Activated CD8-positive, alpha-beta T cell treated with anti-CD3 and anti-CD28 coated beads for 36 hours (primary cell): ENCODE measurements at regions not wholly inside any gene's neighbourhood (a gene's known extent, or its start where the extent isn't known, plus 50 kb on each side); places are given as distances from the start of the nearest gene placed in this dataset.

ENCODE experiments used
- ATAC-seq: fragments of 200-7000 bp; cut with Tn5 transposase; one replicate; pipeline ENCODE4 v1.10.0; 2021; ENCODE audit warnings: mild to moderate bottlenecking, moderate library complexity
- CTCF ChIA-PET: fragments of 350-600 bp; sonication (Branson Sonifier 250); formaldehyde crosslinking; loops from one replicate; lab custom pipeline; 2021; ENCODE audit warnings: antibody characterized with exemption; lab: Charles Lee
- POLR2A ChIA-PET: fragments of 350-600 bp; sonication (Branson Sonifier 250); formaldehyde crosslinking; loops from one replicate; lab custom pipeline; 2021; ENCODE audit warnings: antibody characterized with exemption; lab: Charles Lee
- DNase-seq: peaks from one replicate; pipeline ENCODE4 v3.0.0-alpha.2; 2020
- H3K27ac Mint-ChIP-seq: one replicate; pipeline ENCODE4 v1.8.0; 2021; ENCODE audit warnings: mild to moderate bottlenecking, mixed read lengths
- H3K27me3 Mint-ChIP-seq: one replicate; pipeline ENCODE4 v1.8.0; 2021; ENCODE audit warnings: mixed read lengths
- H3K36me3 Mint-ChIP-seq: one replicate; pipeline ENCODE4 v1.8.0; 2021; ENCODE audit warnings: low read depth, mixed read lengths
- H3K4me1 Mint-ChIP-seq: one replicate; pipeline ENCODE4 v1.8.0; 2021; ENCODE audit warnings: low read depth, mixed read lengths
- H3K4me3 Mint-ChIP-seq: one replicate; pipeline ENCODE4 v1.8.0; 2021; ENCODE audit warnings: mild to moderate bottlenecking, moderate library complexity, mixed read lengths
- H3K9me3 Mint-ChIP-seq: one replicate; pipeline ENCODE4 v1.8.0; 2021; ENCODE audit warnings: mixed read lengths
- CTCF ChIP-seq: fragments of 200-600 bp; IDR thresholded peaks from one replicate; pipeline ENCODE4 v1.8.0; 2022; ENCODE audit warnings: antibody characterized with exemption, mild to moderate bottlenecking
- intact Hi-C: fragments of 100-400 bp; cut with micrococcal nuclease; formaldehyde crosslinking; loops from one replicate; pipeline ENCODE4 v1.10.0; 2022

DNA sequence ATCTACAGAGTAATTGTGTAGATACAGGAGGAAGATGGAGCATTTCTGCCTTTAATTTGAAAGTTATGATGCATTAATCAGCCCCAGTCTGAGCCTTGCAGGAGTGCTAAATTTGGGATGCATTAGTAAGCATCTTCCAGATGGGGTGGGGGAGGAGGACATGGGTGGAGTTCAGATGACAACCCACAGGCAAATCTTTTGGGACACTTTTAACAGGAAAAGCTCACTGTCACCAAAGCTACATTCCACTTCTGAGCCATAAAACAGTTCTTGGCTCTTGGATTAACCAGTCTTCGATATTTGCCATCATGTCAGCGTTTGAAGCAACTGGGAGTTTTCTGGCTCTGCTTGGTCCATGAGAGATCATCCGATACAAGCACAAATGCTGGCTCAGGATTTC is 121.1 kb downstream of the CXCL12 start:
- Mint-ChIP-seq H3K36me3 (no peaks in the 10 kb centered on the region), H3K27ac (no peak overlapping the region), H3K9me3 (peaks cover 12% of the 10 kb centered on the region), H3K27me3 (peaks cover 4% of the 10 kb centered on the region), H3K4me3 (no peak overlapping the region), H3K4me1 (no peaks in the 10 kb centered on the region)
- no peak for ATAC-seq
- POLR2A ChIA-PET = no interaction called here
- no peak for DNase-seq
- CTCF ChIA-PET = no interaction called here
- TF ChIP-seq CTCF = no peak
- intact Hi-C loops = no loop called here

GRCh38 chr10:44262551-44263251 is 122.2 kb downstream of the CXCL12 start:
- Mint-ChIP-seq H3K4me3 (no peak overlapping the region), H3K27ac (no peak overlapping the region), H3K4me1 (no peaks in the 10 kb centered on the region), H3K27me3 (peaks cover 3% of the 10 kb centered on the region), H3K36me3 (no peaks in the 10 kb centered on the region), H3K9me3 (peaks cover 8% of the 10 kb centered on the region)
- intact Hi-C loops = no loop called here
- no peak for DNase-seq
- CTCF ChIA-PET = no interaction called here
- TF ChIP-seq CTCF = no peak
- no peak for ATAC-seq
- POLR2A ChIA-PET = no interaction called here

DNA sequence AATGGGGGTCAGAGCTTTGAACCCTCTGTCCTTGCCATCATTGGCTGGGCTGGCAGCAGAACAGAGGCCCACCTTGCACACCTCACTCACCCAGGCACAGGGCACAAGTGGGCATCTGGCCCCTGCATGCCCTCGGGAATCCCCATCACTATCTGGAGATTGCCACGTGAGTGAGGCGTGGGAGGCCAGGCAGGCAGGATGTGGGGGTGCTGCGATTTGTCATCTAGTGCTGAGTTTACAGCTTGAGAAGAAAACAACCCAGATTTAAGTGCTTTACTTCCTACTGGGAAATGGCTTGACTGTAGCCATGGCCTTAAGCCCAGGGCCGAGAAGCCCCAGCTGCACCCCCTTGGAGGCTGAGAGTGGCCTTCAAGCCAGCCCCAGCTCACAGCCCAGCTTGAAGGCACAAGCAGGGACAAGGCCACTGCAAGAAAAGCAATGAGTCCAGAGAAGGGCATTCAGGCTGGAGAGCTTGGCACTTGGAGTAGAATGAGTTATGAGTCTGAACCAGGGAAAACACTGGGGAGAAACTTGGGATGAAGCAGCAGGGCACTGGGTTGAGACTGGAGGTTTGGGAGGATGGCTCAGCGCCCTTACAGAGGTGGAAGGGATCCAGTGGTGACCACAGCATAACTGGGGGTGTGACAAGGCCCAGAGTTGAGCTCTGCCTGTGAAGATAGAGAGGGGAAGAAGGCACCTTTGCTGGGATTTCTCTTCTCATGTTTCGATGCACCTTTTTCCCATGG is 123.0 kb downstream of the CXCL12 start:
- Mint-ChIP-seq H3K36me3 (no peaks in the 10 kb centered on the region), H3K27me3 (no peaks in the 10 kb centered on the region), H3K27ac (no peak overlapping the region), H3K9me3 (peaks cover 2% of the 10 kb centered on the region), H3K4me1 (no peaks in the 10 kb centered on the region), H3K4me3 (no peak overlapping the region)
- ChIA-PET CTCF (no interaction called here), POLR2A (no interaction called here)
- peak; percentile 33 for DNase-seq
- no peak for ATAC-seq
- TF ChIP-seq CTCF = no peak
- intact Hi-C loops = no loop called here

DNA sequence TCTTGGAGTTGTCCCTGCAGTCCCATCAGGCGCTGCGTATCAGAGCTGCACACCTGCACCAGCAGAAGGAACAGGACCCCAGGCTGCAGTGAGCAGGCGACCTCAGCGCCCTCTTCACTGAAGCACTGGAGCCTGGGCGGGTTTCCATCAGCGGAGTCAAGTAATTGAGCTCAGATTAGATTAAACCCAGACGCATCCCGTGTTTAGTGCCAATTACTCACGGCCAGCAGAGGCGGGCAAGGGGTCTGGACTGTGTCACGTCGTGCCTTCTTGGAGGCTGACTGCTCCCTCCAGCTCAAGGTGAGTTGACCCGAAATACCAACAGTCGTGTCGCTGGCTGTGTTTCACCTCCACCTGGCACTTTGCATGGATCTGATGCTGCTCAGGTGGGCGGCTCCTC is 123.6 kb downstream of the CXCL12 start:
- no peak overlapping the region for H3K27ac Mint-ChIP-seq
- no peak overlapping the region for H3K4me3 Mint-ChIP-seq
- TF ChIP-seq CTCF = no peak
- POLR2A ChIA-PET = no interaction called here
- intact Hi-C loops = no loop called here
- CTCF ChIA-PET = no interaction called here
- H3K36me3 Mint-ChIP-seq = no peaks in the 10 kb centered on the region
- ATAC-seq (no peak), DNase-seq (no peak)
- H3K4me1 Mint-ChIP-seq = no peaks in the 10 kb centered on the region
- no peaks in the 10 kb centered on the region for H3K9me3 Mint-ChIP-seq
- no peaks in the 10 kb centered on the region for H3K27me3 Mint-ChIP-seq

- ATAC-seq (no peak), DNase-seq (no peak)
- CTCF ChIA-PET = no interaction called here
- TF ChIP-seq CTCF = no peak
- no peak overlapping the region for H3K27ac Mint-ChIP-seq
- H3K4me1 Mint-ChIP-seq = no peaks in the 10 kb centered on the region
- no peak overlapping the region for H3K4me3 Mint-ChIP-seq
- H3K36me3 Mint-ChIP-seq = no peaks in the 10 kb centered on the region
- intact Hi-C loops = no loop called here
- H3K9me3 Mint-ChIP-seq = no peaks in the 10 kb centered on the region
- no peaks in the 10 kb centered on the region for H3K27me3 Mint-ChIP-seq
- POLR2A ChIA-PET = no interaction called here
Observed at GRCh38 chr10:44260286-44260928, 124.5 kb downstream of the CXCL12 start.
